ENCODE measurements at regions not wholly inside any gene's neighbourhood (a gene's known extent, or its start where the extent isn't known, plus 50 kb on each side); places are given as distances from the start of the nearest gene placed in this dataset.

- DNase-seq (ENCODE audit: extremely low read depth, low read depth) = no peak
- no peak overlapping the region for H3K4me3 ChIP-seq (replicated peaks; ENCODE audit: low read depth, low read length)
- TF ChIP-seq, protein P1, sequence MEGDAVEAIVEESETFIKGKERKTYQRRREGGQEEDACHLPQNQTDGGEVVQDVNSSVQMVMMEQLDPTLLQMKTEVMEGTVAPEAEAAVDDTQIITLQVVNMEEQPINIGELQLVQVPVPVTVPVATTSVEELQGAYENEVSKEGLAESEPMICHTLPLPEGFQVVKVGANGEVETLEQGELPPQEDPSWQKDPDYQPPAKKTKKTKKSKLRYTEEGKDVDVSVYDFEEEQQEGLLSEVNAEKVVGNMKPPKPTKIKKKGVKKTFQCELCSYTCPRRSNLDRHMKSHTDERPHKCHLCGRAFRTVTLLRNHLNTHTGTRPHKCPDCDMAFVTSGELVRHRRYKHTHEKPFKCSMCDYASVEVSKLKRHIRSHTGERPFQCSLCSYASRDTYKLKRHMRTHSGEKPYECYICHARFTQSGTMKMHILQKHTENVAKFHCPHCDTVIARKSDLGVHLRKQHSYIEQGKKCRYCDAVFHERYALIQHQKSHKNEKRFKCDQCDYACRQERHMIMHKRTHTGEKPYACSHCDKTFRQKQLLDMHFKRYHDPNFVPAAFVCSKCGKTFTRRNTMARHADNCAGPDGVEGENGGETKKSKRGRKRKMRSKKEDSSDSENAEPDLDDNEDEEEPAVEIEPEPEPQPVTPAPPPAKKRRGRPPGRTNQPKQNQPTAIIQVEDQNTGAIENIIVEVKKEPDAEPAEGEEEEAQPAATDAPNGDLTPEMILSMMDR (IDR thresholded peaks at IDR 0.05; ENCODE audit: low read depth, low read length, missing control alignments) = no peak
Observed at GRCh38 chr3:189121092-189121491, 50.7 kb upstream of the TPRG1 start.
